Tibial artery (tissue), 4 donors: ENCODE measurements at regions not wholly inside any gene's neighbourhood (a gene's known extent, or its start where the extent isn't known, plus 50 kb on each side); places are given as distances from the start of the nearest gene placed in this dataset.

ENCODE experiments used
- DNase-seq, 2 donors: peaks; one replicate each; pipeline ENCODE4 v3.0.0-alpha.2; 2019
- H3K27ac ChIP-seq, 2 donors: fragments of 200-600 bp; sonication (generic) in 1 of 2; 1 replicate in 1 of 2; 2 replicates in 1 of 2; pipeline ENCODE4 v1.5.1; 2018 to 2019; ENCODE audit warnings: mild to moderate bottlenecking in 1 of 2
- H3K27me3 ChIP-seq, 2 donors: fragments of 200-600 bp; sonication (generic) in 1 of 2; one replicate each; pipeline versions ENCODE4 v1.5.1 to v1.6.0; 2016 to 2019
- H3K36me3 ChIP-seq, 3 donors: fragments of 200-600 bp; sonication (generic) in 2 of 3; one replicate each; pipeline ENCODE4 v1.5.1; 2016 to 2019; ENCODE audit warnings: mild to moderate bottlenecking in 2 of 3
- H3K4me1 ChIP-seq, 4 donors: fragments of 200-600 bp; sonication (generic) in 2 of 4; 1 replicate in 3 of 4; 2 replicates in 1 of 4; pipeline ENCODE4 v1.5.1; 2016 to 2019
- H3K4me3 ChIP-seq, 2 donors: fragments of 200-600 bp; sonication (generic) in 1 of 2; 1 replicate in 1 of 2; 2 replicates in 1 of 2; pipeline ENCODE4 v1.5.1; 2018 to 2019; ENCODE audit warnings: mild to moderate bottlenecking in 2 of 2
- H3K9me3 ChIP-seq, 3 donors: fragments of 200-600 bp; sonication (generic) in 1 of 3; one replicate each; pipeline ENCODE4 v1.5.1; 2016 to 2019
- intact Hi-C: fragments of 100-400 bp; cut with DNase I; formaldehyde crosslinking; loops from one replicate; pipeline ENCODE4 v1.15.0; 2023; ENCODE audit warnings: low total_unique reads
- TF ChIP-seq, protein P1 (sequence below), 2 experiments: fragments of 200-600 bp in 1 of 2; fragments of 450-650 bp in 1 of 2; IDR thresholded peaks; one replicate each; pipeline ENCODE4 v1.5.1; 2017 to 2019; ENCODE audit warnings: antibody characterized with exemption in 2 of 2, mild to moderate bottlenecking in 1 of 2, moderate library complexity in 1 of 2

DNA sequence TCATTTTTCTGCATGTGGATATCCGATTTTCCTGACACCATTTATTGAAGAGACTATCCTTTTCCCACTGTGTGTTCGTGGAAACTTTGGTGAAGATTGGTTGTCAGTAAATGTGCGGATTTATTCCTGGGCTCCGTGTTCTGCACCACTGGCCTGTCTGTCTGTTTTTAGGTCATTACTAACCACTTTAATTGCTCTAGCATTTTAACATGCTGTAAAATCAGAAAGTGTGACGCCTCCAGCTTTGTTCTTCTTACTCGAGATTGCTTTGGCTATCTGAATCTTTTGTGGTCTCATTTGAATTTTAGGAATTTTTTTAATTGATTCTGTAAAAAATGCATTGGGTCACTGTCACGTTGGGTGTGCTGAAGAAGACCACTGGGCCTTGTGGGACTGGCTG is 1458.7 kb downstream of the AACS start:
- no peak for DNase-seq
- H3K9me3 ChIP-seq: no peaks in the 10 kb centered on the region
- H3K4me3 ChIP-seq: no peak overlapping the region
- no peak overlapping the region for H3K27ac ChIP-seq
- no peaks in the 10 kb centered on the region for H3K36me3 ChIP-seq
- TF ChIP-seq, protein P1, sequence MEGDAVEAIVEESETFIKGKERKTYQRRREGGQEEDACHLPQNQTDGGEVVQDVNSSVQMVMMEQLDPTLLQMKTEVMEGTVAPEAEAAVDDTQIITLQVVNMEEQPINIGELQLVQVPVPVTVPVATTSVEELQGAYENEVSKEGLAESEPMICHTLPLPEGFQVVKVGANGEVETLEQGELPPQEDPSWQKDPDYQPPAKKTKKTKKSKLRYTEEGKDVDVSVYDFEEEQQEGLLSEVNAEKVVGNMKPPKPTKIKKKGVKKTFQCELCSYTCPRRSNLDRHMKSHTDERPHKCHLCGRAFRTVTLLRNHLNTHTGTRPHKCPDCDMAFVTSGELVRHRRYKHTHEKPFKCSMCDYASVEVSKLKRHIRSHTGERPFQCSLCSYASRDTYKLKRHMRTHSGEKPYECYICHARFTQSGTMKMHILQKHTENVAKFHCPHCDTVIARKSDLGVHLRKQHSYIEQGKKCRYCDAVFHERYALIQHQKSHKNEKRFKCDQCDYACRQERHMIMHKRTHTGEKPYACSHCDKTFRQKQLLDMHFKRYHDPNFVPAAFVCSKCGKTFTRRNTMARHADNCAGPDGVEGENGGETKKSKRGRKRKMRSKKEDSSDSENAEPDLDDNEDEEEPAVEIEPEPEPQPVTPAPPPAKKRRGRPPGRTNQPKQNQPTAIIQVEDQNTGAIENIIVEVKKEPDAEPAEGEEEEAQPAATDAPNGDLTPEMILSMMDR (IDR thresholded peaks at IDR 0.05): no peak
- no peaks in the 10 kb centered on the region for H3K27me3 ChIP-seq
- intact Hi-C loops: no loop called here
- no peaks in the 10 kb centered on the region for H3K4me1 ChIP-seq

DNA sequence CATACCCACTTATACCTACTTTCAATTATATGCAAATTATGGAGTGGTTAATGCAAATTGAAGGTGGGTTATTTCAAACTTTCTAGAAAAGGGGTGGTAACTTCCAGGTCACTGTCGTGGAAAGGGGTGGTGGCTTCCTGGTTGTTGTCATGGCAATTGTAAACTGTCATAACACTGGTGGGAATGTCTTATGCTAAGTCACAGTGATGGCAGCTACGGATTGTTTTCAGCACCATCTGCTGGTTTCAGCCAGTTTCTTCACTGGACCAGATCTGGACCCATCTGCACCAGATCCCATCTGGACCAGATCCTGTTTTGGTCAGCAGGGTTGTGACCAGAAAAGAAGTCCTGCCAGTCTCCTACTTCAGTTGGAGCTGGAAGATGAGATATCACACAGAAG is 1469.3 kb downstream of the AACS start:
- TF ChIP-seq, protein P1 (IDR thresholded peaks at IDR 0.05): no peak
- H3K27me3 ChIP-seq: no peaks in the 10 kb centered on the region
- no peak overlapping the region for H3K4me3 ChIP-seq
- intact Hi-C loops: no loop called here
- no peak overlapping the region for H3K27ac ChIP-seq
- no peak for DNase-seq
- H3K9me3 ChIP-seq: no peaks in the 10 kb centered on the region
- no peaks in the 10 kb centered on the region for H3K4me1 ChIP-seq
- H3K36me3 ChIP-seq: no peaks in the 10 kb centered on the region

DNA sequence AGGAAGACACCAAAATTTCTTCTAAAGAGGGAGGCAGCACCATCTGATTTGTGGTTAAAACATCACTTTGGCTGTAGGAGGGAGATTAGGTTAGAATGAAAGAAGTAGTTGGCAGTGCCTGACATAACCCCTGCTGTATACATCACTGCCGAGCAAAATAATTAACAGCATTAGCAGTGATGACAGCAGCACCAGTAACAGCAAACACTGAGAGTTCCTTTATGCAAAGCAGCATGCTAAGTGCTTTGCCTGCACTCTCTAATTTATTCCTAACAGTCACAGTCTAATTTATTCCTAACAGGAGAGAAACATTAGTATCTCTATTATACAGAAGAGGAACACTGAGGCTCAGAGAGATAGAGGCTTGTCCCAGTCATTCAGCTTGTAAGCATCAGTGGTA is 1469.7 kb downstream of the AACS start:
- no peak overlapping the region for H3K27ac ChIP-seq
- TF ChIP-seq, protein P1 (IDR thresholded peaks at IDR 0.05): no peak
- H3K36me3 ChIP-seq: no peaks in the 10 kb centered on the region
- intact Hi-C loops: no loop called here
- no peaks in the 10 kb centered on the region for H3K4me1 ChIP-seq
- no peak overlapping the region for H3K4me3 ChIP-seq
- H3K9me3 ChIP-seq: no peaks in the 10 kb centered on the region
- H3K27me3 ChIP-seq: no peaks in the 10 kb centered on the region
- no peak for DNase-seq

DNA sequence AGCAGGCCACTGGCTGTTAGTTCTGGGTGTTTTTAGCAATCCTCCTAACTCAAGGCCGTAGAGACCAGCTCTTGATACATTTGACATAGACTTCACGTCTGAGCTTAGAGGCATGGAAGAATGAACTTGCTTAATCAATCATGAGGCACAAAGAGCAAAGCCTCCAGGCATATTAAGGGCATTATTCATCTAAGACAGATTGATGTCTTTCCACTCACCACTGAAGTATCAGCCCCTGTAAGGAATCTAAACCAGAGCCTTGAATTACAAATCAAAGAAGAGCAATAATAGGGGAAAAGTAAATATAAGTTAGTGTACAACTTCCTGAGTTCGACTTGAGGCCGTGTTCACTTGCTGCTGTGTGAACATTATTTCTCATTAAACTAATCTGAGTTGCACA is 1470.7 kb downstream of the AACS start:
- Histone ChIP-seq H3K27ac (no peak overlapping the region), H3K27me3 (no peaks in the 10 kb centered on the region), H3K4me3 (no peak overlapping the region), H3K36me3 (no peaks in the 10 kb centered on the region), H3K4me1 (no peaks in the 10 kb centered on the region), H3K9me3 (no peaks in the 10 kb centered on the region)
- TF ChIP-seq, protein P1 (IDR thresholded peaks at IDR 0.05): no peak
- intact Hi-C loops: no loop called here
- DNase-seq: no peak

DNA sequence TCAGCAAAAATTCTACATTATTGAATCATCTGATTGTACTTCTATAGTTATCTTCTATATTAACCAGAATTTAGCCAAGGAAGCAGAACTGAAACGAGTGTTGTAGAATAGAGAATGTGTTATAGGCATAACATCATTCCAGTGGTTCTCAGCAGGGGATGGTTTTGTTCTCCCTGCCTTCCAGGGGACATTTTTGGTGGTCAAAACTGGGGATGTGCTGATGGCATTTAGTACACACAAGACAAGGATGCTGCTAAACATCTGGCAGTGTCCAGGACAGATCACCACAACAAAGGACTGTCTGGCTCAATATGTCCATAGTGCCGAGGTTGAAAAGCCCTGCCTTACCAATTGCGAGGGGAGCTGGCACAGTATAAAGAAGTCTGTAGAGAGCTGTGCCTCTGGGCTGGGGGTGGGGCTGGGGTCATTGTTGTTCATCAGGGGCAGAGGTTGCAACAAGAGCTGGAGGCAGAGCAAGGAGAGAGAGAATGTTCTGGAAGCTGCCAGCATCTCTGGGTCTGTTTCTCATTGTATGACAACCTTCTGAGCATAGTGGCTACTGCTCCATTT is 1472.8 kb downstream of the AACS start:
- no peak for DNase-seq
- no peak overlapping the region for H3K27ac ChIP-seq
- H3K4me1 ChIP-seq: no peaks in the 10 kb centered on the region
- H3K36me3 ChIP-seq: no peaks in the 10 kb centered on the region
- intact Hi-C loops: no loop called here
- no peak overlapping the region for H3K4me3 ChIP-seq
- H3K27me3 ChIP-seq: no peaks in the 10 kb centered on the region
- TF ChIP-seq, protein P1 (IDR thresholded peaks at IDR 0.05): no peak
- H3K9me3 ChIP-seq: no peaks in the 10 kb centered on the region

DNA sequence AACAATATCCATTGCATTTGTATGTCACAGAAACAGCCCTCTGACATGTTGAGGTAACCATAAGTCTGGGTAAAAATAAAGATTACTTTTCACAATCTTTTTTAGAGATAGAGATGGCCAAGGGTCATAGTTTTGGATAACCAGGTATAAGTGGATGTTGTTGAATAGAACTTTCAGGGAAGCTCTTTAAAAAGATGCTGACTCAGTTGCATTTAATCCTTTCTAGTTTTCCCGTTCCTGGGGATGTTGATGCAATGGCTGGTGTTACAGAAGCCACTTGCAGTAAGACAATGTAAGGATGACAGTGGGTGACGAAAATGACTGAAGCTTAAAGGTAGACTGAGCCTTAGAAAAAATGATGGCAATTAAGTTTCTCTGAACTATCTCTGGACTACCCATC is 1473.7 kb downstream of the AACS start:
- Histone ChIP-seq H3K27ac (no peak overlapping the region), H3K27me3 (no peaks in the 10 kb centered on the region), H3K9me3 (no peaks in the 10 kb centered on the region), H3K36me3 (no peaks in the 10 kb centered on the region), H3K4me3 (no peak overlapping the region), H3K4me1 (no peaks in the 10 kb centered on the region)
- DNase-seq: no peak
- intact Hi-C loops: no loop called here
- TF ChIP-seq, protein P1 (IDR thresholded peaks at IDR 0.05): no peak
